ELR (cell line): ENCODE measurements at regions not wholly inside any gene's neighbourhood (a gene's known extent, or its start where the extent isn't known, plus 50 kb on each side); places are given as distances from the start of the nearest gene placed in this dataset.

ENCODE experiments used
- DNase-seq: peaks from one replicate; pipeline ENCODE4 v3.0.0-alpha.2; 2015; ENCODE audit warnings: low read depth

DNA sequence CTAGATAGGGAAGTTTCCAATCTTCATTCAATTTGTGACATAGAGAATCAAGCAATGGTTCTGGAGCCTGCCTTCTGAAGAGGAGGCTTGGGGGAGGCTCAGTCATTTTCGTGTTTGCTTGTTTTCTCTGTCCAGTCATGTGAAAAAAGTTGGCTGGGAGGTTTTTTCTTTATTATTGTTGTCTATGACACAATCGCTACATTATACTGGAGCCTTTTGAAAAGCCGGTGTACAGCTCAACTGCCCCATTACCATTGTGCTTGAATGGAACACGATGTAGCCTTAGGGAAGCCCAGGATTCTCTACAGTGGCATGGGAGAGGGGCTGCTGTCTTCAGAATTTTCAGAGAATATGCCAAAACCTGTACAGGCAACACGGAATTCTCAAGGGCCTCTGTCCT lies 57.9 kb upstream of the NCAM1 start:
- no peak for DNase-seq

DNA sequence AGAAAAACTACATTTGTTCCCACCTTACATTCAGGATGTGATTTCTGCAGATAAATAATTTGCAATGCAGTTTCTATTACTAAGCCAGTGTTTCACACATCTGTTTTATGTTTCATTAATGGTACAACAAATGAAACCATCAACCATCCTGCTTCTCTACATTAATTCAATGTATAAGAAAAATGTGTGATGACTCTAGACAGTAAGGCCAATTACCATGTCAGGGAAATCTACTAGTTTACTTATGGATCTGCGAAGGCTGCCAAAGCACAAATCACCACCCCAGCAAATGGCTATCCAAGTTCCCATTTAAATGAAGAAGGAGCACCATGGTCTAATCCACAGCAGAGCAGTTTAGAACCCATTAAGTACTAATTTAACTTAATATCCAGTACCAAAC lies 50.1 kb upstream of the NCAM1 start:
- no peak for DNase-seq
